HG03196 (cell line): ENCODE measurements at regions not wholly inside any gene's neighbourhood (a gene's known extent, or its start where the extent isn't known, plus 50 kb on each side); places are given as distances from the start of the nearest gene placed in this dataset.
"Not testable (repeated sequence)": the region's sequence is repeated elsewhere in the genome, so short reads cannot be mapped to it uniquely, and the experiment has no call there.

Experiments used
- ATAC-seq: cut with Tn5 transposase; IDR thresholded peaks from one replicate; pipeline ENCODE4 v1.9.1; 2021; ENCODE audit not compliant: unreplicated experiment

GRCh38 chr11:23318670-23319069 is 458.4 kb upstream of the CCDC179 start:
- ATAC-seq: no peak

- no peak for ATAC-seq
Measured at GRCh38 chr11:23320131-23320530, 459.9 kb upstream of the CCDC179 start.

- not testable (repeated sequence) for ATAC-seq
Measured at GRCh38 chr11:23335586-23335985, 475.3 kb upstream of the CCDC179 start.

DNA sequence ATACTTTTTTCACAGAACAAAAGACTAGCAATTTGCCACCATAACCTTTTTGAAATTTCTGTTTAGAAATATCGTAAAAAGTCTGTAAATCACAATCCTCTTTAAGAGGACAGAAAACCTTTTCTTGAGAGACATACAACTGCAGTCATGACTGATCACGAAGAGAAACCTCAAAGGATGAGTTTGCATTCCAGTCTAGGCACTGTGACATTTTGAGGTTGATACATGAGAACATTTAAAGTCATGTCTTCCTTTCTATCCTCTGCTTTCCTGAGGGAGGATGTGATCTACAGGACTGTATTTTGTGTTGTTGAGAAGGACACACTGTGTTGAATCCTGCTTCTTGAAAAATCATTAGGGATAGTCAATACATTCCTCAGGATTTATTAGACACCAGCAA is 476.7 kb upstream of the CCDC179 start:
- ATAC-seq: no peak

- ATAC-seq: no peak
Measured at GRCh38 chr11:23353611-23354010, 493.3 kb upstream of the CCDC179 start.

DNA sequence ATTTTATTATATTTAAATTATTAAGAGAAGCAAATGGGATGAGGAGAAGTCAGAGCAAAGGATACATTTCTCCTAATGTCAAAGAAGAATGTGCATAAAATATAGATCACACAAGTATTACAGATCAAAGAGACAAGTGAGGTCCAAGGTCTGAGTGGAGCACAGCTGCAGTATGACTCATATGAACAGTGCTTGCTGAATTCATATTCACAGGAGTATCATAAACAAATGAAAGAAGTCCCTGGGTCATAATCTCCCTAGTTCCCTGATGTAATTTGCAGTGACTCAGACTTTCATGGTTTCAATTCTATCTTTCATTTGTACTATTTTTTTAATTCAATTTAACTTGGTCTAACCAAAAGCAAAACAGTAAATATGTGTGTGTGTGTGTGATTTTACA is 499.0 kb upstream of the CCDC179 start:
- ATAC-seq: no peak

- ATAC-seq: no peak
Measured at GRCh38 chr11:23364076-23364475, 503.8 kb upstream of the CCDC179 start.

DNA sequence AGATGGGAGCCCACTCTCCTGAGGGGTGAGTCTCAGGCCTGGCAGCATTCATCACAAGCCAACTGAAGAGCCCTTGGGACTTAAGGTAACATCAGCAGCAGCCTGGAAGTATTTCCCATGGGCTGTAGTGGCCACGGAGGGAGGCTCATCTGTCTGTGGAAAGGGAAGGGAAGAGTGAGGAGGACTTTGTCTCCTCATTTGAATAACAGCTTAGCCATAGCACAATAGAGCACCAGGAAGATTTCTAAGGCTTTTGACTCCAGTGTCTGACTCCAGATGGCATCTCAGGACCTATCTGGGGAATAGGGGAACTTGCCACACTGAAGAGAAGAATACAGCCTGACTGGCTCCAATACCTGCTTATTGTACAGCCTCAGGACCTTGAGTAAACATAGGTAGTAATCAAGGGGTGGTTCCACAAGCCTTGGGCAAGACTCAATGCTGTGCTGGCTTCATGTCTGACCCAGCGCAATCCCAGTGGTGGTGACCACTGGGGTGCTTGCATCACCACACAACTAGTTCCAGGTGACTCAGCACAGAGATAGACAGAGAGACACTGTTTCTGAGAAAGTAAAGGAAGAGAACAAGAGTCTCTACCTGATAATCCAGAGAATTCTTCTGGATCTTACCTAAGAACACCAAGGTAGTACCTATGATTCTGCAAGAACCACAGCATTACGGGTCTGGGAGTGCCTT is 510.5 kb upstream of the CCDC179 start:
- ATAC-seq: no peak

GRCh38 chr11:23377909-23378308 is 517.6 kb upstream of the CCDC179 start:
- no peak for ATAC-seq

GRCh38 chr11:23391031-23391430 is 530.8 kb upstream of the CCDC179 start:
- ATAC-seq: no peak

DNA sequence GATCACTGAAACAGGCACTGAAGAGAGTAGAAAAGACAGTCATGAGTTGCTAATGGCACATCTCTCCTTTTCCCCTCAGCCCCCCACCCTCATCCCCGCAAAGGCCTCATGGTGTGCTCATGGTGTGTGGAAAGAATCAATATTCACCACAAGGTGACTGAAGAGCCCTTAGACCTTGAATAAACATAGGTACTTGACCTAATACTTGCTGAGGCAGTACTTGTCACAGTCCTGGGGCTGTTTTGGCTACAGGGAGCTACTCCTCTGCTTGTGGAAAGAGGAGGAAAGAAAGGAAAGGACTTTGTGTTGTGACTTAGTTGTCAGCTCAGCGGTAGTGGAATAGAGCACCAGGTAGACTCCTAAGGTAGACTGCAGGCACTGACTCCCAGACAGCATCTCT is 537.8 kb upstream of the CCDC179 start:
- ATAC-seq: no peak

- ATAC-seq: no peak
Measured at GRCh38 chr11:23399995-23400394, 539.7 kb upstream of the CCDC179 start.

- ATAC-seq: no peak
Measured at GRCh38 chr11:23403210-23404185, 543.2 kb upstream of the CCDC179 start.

DNA sequence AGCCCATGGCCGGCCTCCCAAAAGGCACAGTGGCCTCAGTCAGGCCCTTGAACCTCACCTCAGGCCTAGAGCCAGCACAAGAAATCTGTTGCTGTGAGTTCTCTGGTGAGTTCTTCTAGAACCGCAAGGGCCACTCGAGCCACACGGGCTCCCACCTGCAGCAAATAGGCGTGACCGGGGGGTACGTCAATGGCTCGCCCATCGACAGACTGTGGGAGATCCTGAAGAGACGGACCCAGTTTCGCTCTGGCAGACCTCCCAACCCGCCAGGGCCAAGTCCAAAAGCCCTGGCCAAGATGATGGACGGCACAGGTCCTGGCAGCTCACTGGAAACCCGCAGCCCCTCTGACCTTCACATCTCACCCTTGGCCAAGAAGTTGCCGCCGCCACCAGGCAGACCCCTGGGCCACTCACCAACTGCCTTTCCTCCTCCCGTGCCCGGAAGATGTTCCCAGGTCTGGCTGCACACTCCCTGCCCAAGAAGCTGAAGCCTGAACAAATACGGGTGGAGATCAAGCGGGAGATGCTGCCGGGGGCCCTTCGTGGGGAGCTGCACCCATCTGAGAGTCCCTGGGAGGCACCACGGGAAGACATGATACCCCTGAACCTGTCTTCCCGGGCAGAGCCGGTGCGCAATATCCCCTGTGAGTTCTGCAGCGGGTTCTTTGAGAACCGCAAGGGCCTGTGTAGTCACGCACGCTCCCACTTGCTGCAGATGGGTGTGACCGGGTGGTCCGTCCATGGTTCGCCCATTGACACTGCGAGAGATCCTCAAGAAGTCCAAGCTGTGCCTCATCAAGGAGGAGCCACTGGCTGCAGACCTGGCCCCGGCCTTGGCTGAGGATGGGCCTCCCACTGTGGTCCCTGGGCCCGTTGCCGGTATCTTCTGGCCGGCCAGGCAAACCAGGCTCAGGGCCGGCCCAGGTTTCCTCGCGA is 544.2 kb upstream of the CCDC179 start:
- no peak for ATAC-seq

DNA sequence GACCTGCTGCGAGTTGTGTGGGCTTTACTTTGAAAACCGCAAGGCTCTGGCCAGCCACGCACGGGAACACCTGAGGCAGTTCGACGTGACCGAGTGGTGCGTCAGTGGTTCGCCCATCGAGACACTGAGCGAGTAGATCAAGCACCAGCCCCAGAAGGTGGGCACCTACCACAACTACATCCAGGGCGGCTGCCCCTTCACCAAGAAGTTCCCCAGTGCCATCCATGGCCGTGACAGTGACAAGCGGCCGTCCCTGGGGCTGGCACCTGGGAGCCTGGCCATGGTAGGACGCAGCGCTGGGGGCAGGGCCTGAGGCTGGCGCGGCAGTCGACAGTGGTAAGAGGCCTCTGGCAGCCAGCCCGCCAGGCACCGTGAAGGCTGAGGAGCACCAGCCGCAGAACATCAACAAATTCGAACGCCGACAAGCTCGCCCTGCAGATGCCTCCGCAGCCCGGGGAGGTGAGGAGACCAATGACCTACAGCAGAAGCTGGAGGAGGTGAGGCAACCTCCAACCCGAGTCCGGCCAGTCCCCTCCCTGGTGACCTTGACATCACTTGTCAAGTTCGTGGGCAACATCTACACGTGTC is 545.2 kb upstream of the CCDC179 start:
- ATAC-seq: no peak

- ATAC-seq: no peak
Measured at GRCh38 chr11:23406131-23406819, 546.0 kb upstream of the CCDC179 start.

- ATAC-seq: no peak
Measured at GRCh38 chr11:23413057-23413456, 552.8 kb upstream of the CCDC179 start.

- ATAC-seq: no peak
Measured at GRCh38 chr11:23423104-23423503, 562.8 kb upstream of the CCDC179 start.

GRCh38 chr11:23423656-23424055 is 563.4 kb upstream of the CCDC179 start:
- no peak for ATAC-seq

DNA sequence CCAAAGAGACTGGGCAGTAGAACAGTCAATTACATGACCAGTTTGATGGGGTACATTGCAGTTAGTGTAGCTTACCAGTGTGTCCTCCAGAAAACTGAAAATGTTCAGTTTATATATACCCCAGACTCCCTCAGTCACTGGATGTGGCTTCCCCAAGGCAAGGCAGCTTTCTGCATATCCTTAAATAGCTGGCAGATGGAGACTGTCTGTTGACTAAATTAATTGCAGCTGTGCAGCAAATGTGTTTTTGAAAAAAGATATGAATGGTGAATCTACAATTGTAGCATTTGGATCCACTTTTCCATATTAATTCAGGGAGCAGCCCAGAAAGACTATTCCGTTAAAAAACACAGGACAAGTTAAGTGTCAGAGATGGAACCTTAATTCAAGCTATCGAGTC is 565.1 kb upstream of the CCDC179 start:
- no peak for ATAC-seq
